Tibial nerve (tissue), 4 donors: ENCODE measurements at regions not wholly inside any gene's neighbourhood (a gene's known extent, or its start where the extent isn't known, plus 50 kb on each side); places are given as distances from the start of the nearest gene placed in this dataset.

Source experiments
- DNase-seq, 2 donors: peaks; one replicate each; pipeline ENCODE4 v3.0.0-alpha.2; 2019; ENCODE audit warnings: low spot score in 2 of 2
- H3K27ac ChIP-seq, 4 donors: fragments of 200-600 bp; sonication (generic) in 3 of 4; one replicate each; pipeline ENCODE4 v1.5.1; 2017 to 2019; ENCODE audit warnings: mild to moderate bottlenecking in 1 of 4
- H3K27me3 ChIP-seq, 2 donors: fragments of 200-600 bp; sonication (generic) in 1 of 2; one replicate each; pipeline versions ENCODE4 v1.5.1 to v1.6.0; 2017 to 2019
- H3K36me3 ChIP-seq, 3 donors: fragments of 200-600 bp; sonication (generic); one replicate each; pipeline ENCODE4 v1.5.1; 2018 to 2019
- H3K4me1 ChIP-seq, 4 donors: fragments of 200-600 bp; sonication (generic) in 3 of 4; one replicate each; pipeline ENCODE4 v1.5.1; 2017 to 2019
- H3K4me3 ChIP-seq, 4 donors: fragments of 200-600 bp; sonication (generic) in 3 of 4; one replicate each; pipeline ENCODE4 v1.5.1; 2017 to 2019; ENCODE audit warnings: mild to moderate bottlenecking in 1 of 4, moderate library complexity in 1 of 4
- H3K9me3 ChIP-seq, 4 donors: fragments of 200-600 bp; sonication (generic) in 3 of 4; one replicate each; pipeline ENCODE4 v1.5.1; 2017 to 2019
- CTCF ChIP-seq, 5 experiments: fragments of 200-600 bp in 3 of 5; fragments of 450-650 bp in 2 of 5; sonication (generic) in 3 of 5; IDR thresholded peaks; one replicate each; pipeline ENCODE4 v1.5.1; 2016 to 2019; ENCODE audit warnings: antibody characterized with exemption in 5 of 5, mild to moderate bottlenecking in 3 of 5, moderate library complexity in 2 of 5
- EP300 ChIP-seq, 2 donors: sonication (generic); formaldehyde crosslinking; IDR thresholded peaks; one replicate each; pipeline ENCODE4 v1.6.1; 2017; ENCODE audit warnings: antibody characterized with exemption in 2 of 2, mild to moderate bottlenecking in 1 of 2
- POLR2A ChIP-seq, 2 donors: fragments of 450-650 bp; IDR thresholded peaks; one replicate each; pipeline ENCODE4 v1.6.1; 2017; ENCODE audit warnings: antibody characterized with exemption in 2 of 2, mild to moderate bottlenecking in 2 of 2, moderate library complexity in 2 of 2
- WGBS, 2 donors: methylation state at CpG; one replicate each; pipeline ENCODE4 v1.1.5; 2018; 5-methylcytosine and 5-hydroxymethylcytosine counted together

DNA sequence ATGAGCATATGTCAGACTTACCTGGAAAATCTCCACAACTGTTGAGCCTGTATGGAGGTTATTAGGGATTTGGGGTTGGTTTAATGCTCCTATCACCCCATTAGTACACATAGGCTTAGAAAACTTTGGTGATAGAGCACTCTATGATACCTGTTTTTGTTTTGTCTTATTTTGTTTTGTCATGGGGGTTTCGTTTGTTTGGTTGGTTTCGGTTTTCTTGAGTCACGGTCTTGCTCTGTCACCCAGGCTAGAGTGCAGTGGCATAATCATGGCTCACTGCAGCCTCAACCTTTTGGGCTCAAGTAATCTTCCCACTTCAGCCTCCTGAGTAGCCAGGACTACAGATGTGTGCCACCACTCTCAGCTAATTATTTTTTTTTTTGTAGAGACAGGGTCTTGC, 70.0 kb downstream of the MZT1 start:
- H3K4me1 ChIP-seq: no peaks in the 10 kb centered on the region
- WGBS, 2 donors: 92 to 95% methylated on average over 3 of the region's 3 CpGs
- H3K4me3 ChIP-seq: no peak overlapping the region
- H3K27me3 ChIP-seq: no peaks in the 10 kb centered on the region
- no peak for TF ChIP-seq CTCF (IDR thresholded peaks at IDR 0.05)
- no peak for TF ChIP-seq EP300 (IDR thresholded peaks at IDR 0.05)
- no peak for TF ChIP-seq POLR2A (IDR thresholded peaks at IDR 0.05)
- H3K9me3 ChIP-seq: no peaks in the 10 kb centered on the region
- H3K36me3 ChIP-seq: no peaks in the 10 kb centered on the region
- no peak for DNase-seq
- no peak overlapping the region for H3K27ac ChIP-seq

DNA sequence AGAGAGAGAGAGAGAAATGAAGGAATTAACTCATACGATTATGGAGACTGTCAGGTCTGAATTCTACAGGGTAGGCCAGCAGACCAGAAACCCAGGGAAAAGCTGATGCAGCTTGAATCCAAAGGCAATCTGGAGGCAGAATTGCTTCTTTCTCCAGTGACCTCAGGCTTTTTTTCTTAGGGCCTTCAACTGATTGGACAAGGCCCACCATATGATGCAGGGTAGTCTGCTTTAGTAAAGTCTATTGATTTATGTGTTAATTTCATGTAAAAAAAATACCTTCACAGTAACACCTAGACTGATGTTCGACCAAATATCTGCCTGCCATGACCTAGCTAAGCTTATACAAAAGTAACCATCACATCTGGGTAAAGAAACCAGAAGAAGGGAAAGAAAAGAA, 71.1 kb downstream of the MZT1 start:
- Histone ChIP-seq H3K9me3 (no peaks in the 10 kb centered on the region), H3K4me3 (no peak overlapping the region), H3K36me3 (no peaks in the 10 kb centered on the region), H3K27ac (no peak overlapping the region), H3K27me3 (no peaks in the 10 kb centered on the region), H3K4me1 (no peaks in the 10 kb centered on the region)
- DNase-seq: no peak
- no peak for TF ChIP-seq CTCF (IDR thresholded peaks at IDR 0.05)
- TF ChIP-seq EP300 (IDR thresholded peaks at IDR 0.05): no peak
- 76 to 88% methylated on average over 2 of the region's 2 CpGs for WGBS, 2 donors

- DNase-seq: no peak
Measured at GRCh38 chr13:72653506-72653905, 73.9 kb downstream of the MZT1 start.

GRCh38 chr13:72652681-72653080, 74.7 kb downstream of the MZT1 start:
- H3K27me3 ChIP-seq: no peaks in the 10 kb centered on the region
- 54 to 67% methylated on average over 2 of the region's 2 CpGs for WGBS, 2 donors
- no peak overlapping the region for H3K27ac ChIP-seq
- no peak for DNase-seq
- no peak for TF ChIP-seq EP300 (IDR thresholded peaks at IDR 0.05)
- no peaks in the 10 kb centered on the region for H3K36me3 ChIP-seq
- no peaks in the 10 kb centered on the region for H3K9me3 ChIP-seq
- H3K4me1 ChIP-seq: no peaks in the 10 kb centered on the region
- no peak overlapping the region for H3K4me3 ChIP-seq

More at GRCh38 chr13:72653506-72653905, 73.9 kb downstream of the MZT1 start:
- no peaks in the 10 kb centered on the region for H3K36me3 ChIP-seq
- TF ChIP-seq CTCF (IDR thresholded peaks at IDR 0.05) (no peak), POLR2A (IDR thresholded peaks at IDR 0.05) (no peak), EP300 (IDR thresholded peaks at IDR 0.05) (no peak)
- H3K9me3 ChIP-seq: no peaks in the 10 kb centered on the region
- no peak overlapping the region for H3K4me3 ChIP-seq
- no peak overlapping the region for H3K27ac ChIP-seq
- 81 to 90% methylated on average over 2 of the region's 2 CpGs for WGBS, 2 donors
- H3K27me3 ChIP-seq: no peaks in the 10 kb centered on the region
- H3K4me1 ChIP-seq: no peaks in the 10 kb centered on the region

- WGBS, 2 donors: 35 to 44% methylated on average over 5 of the region's 5 CpGs
- no peak for DNase-seq
- Histone ChIP-seq H3K27me3 (no peaks in the 10 kb centered on the region), H3K9me3 (no peaks in the 10 kb centered on the region), H3K36me3 (no peaks in the 10 kb centered on the region), H3K4me1 (peaks cover 0 to 5% (median 0%) of the 10 kb centered on the region in 4 donors), H3K4me3 (no peak overlapping the region), H3K27ac (no peak overlapping the region)
- TF ChIP-seq CTCF (IDR thresholded peaks at IDR 0.05): no peak
- no peak for TF ChIP-seq EP300 (IDR thresholded peaks at IDR 0.05)
- TF ChIP-seq POLR2A (IDR thresholded peaks at IDR 0.05): no peak
Measured at GRCh38 chr13:72651144-72651543, 76.3 kb downstream of the MZT1 start.

GRCh38 chr13:72650051-72650700, 77.3 kb downstream of the MZT1 start:
- no peak for DNase-seq
- no peaks in the 10 kb centered on the region for H3K9me3 ChIP-seq
- no peak overlapping the region for H3K27ac ChIP-seq
- H3K4me1 ChIP-seq: peaks cover 0 to 5% (median 0%) of the 10 kb centered on the region in 4 donors
- H3K36me3 ChIP-seq: no peaks in the 10 kb centered on the region
- TF ChIP-seq POLR2A (IDR thresholded peaks at IDR 0.05): no peak
- TF ChIP-seq CTCF (IDR thresholded peaks at IDR 0.05): no peak
- TF ChIP-seq EP300 (IDR thresholded peaks at IDR 0.05): no peak
- 58 to 71% methylated on average over 5 of the region's 5 CpGs for WGBS, 2 donors
- no peak overlapping the region for H3K4me3 ChIP-seq
- H3K27me3 ChIP-seq: no peaks in the 10 kb centered on the region
